ENCODE measurements at regions not wholly inside any gene's neighbourhood (a gene's known extent, or its start where the extent isn't known, plus 50 kb on each side); places are given as distances from the start of the nearest gene placed in this dataset.

- TF ChIP-seq CTCF (IDR thresholded peaks at IDR 0.05; ENCODE audit: extremely low read depth, missing control alignments): no peak
- DNase-seq (ENCODE audit: low spot score): no peak
Observed at GRCh38 chr10:128213156-128213555, 86.9 kb upstream of the MKI67 start.

- TF ChIP-seq CTCF (IDR thresholded peaks at IDR 0.05; ENCODE audit: extremely low read depth, missing control alignments): no peak
- no peak for DNase-seq (ENCODE audit: low spot score)
Observed at GRCh38 chr10:128215733-128216132, 89.5 kb upstream of the MKI67 start.

- no peak for TF ChIP-seq CTCF (IDR thresholded peaks at IDR 0.05; ENCODE audit: extremely low read depth, missing control alignments)
- no peak for DNase-seq (ENCODE audit: low spot score)
Observed at GRCh38 chr10:128217136-128217535, 90.9 kb upstream of the MKI67 start.

GRCh38 chr10:128218161-128218560 lies 91.9 kb upstream of the MKI67 start:
- DNase-seq (ENCODE audit: low spot score): no peak
- TF ChIP-seq CTCF (IDR thresholded peaks at IDR 0.05; ENCODE audit: extremely low read depth, missing control alignments): no peak

GRCh38 chr10:128219295-128219694 lies 93.1 kb upstream of the MKI67 start:
- TF ChIP-seq CTCF (IDR thresholded peaks at IDR 0.05; ENCODE audit: extremely low read depth, missing control alignments): no peak
- no peak for DNase-seq (ENCODE audit: low spot score)

- DNase-seq (ENCODE audit: low spot score): no peak
- TF ChIP-seq CTCF (IDR thresholded peaks at IDR 0.05; ENCODE audit: extremely low read depth, missing control alignments): no peak
Observed at GRCh38 chr10:128220021-128220420, 93.8 kb upstream of the MKI67 start.

GRCh38 chr10:128221117-128221516 lies 94.9 kb upstream of the MKI67 start:
- no peak for DNase-seq (ENCODE audit: low spot score)
- no peak for TF ChIP-seq CTCF (IDR thresholded peaks at IDR 0.05; ENCODE audit: extremely low read depth, missing control alignments)
